Mesendoderm (in vitro differentiated cells): ENCODE measurements at regions not wholly inside any gene's neighbourhood (a gene's known extent, or its start where the extent isn't known, plus 50 kb on each side); places are given as distances from the start of the nearest gene placed in this dataset.

Experiments used
- DNase-seq: peaks from one replicate; pipeline ENCODE4 v3.0.0; 2013
- H2AK5ac ChIP-seq: 2 replicates; pipeline ENCODE4 v1.6.1; 2013; ENCODE audit warnings: low read length, inconsistent platforms
- H2BK120ac ChIP-seq: 2 replicates; pipeline ENCODE4 v1.6.1; 2013; ENCODE audit warnings: low read depth, mild to moderate bottlenecking, low read length, moderate library complexity, mixed read lengths
- H2BK15ac ChIP-seq: replicated peaks from 2 replicates; pipeline ENCODE4 v1.6.1; 2013; ENCODE audit warnings: low read depth, mild to moderate bottlenecking, moderate library complexity
- H2BK5ac ChIP-seq: 2 replicates; pipeline ENCODE4 v1.6.1; 2013; ENCODE audit warnings: low read length, inconsistent platforms
- H3K18ac ChIP-seq: 2 replicates; pipeline ENCODE4 v1.6.1; 2013; ENCODE audit warnings: mild to moderate bottlenecking, low read length, mixed read lengths
- H3K23ac ChIP-seq: one replicate; pipeline ENCODE4 v1.6.1; 2013; ENCODE audit warnings: low read length
- H3K27ac ChIP-seq: 2 replicates; pipeline ENCODE4 v1.5.1; 2013; ENCODE audit warnings: low read depth, mild to moderate bottlenecking, inconsistent platforms, low read length, moderate library complexity
- H3K27me3 ChIP-seq: 2 replicates; pipeline ENCODE4 v1.6.1; 2013; ENCODE audit warnings: low read length, control low read depth, mild to moderate bottlenecking, inconsistent platforms; ENCODE audit not compliant: insufficient read depth, poor library complexity
- H3K36me3 ChIP-seq: 2 replicates; pipeline ENCODE4 v1.6.1; 2013; ENCODE audit warnings: low read length, inconsistent platforms; ENCODE audit not compliant: control insufficient read depth, insufficient read depth
- H3K4ac ChIP-seq: one replicate; pipeline ENCODE4 v1.6.1; 2013; ENCODE audit warnings: low read depth, mild to moderate bottlenecking, low read length, moderate library complexity
- H3K4me1 ChIP-seq: 2 replicates; pipeline ENCODE4 v1.6.1; 2013; ENCODE audit warnings: low read depth, low read length, inconsistent platforms; ENCODE audit not compliant: control insufficient read depth
- H3K4me2 ChIP-seq: 2 replicates; pipeline ENCODE4 v1.6.1; 2013; ENCODE audit warnings: low read length
- H3K4me3 ChIP-seq: 2 replicates; pipeline ENCODE4 v1.5.1; 2013; ENCODE audit warnings: mild to moderate bottlenecking, low read length
- H3K56ac ChIP-seq: one replicate; pipeline ENCODE4 v1.6.1; 2013; ENCODE audit warnings: low read length
- H3K79me1 ChIP-seq: 2 replicates; pipeline ENCODE4 v1.6.1; 2013; ENCODE audit warnings: low read length, inconsistent platforms
- H3K79me2 ChIP-seq: 2 replicates; pipeline ENCODE4 v1.6.1; 2013; ENCODE audit warnings: mild to moderate bottlenecking, low read length; ENCODE audit not compliant: control insufficient read depth, insufficient read depth
- H3K9ac ChIP-seq: 2 replicates; pipeline ENCODE4 v1.6.1; 2013; ENCODE audit warnings: low read length, inconsistent platforms
- H4K5ac ChIP-seq: one replicate; pipeline ENCODE4 v1.6.1; 2013; ENCODE audit warnings: low read length
- H4K8ac ChIP-seq: one replicate; pipeline ENCODE4 v1.6.1; 2013; ENCODE audit warnings: low read depth, mild to moderate bottlenecking, control low read depth, low read length, moderate library complexity
- WGBS: extraction: QIAGEN DNeasy Blood & Tissue Kit; methylation state at CpG from one replicate; pipeline ENCODE4 v1.1.7; 2013; ENCODE audit warnings: low lambda C conversion rate, missing lambda C conversion rate; ENCODE audit not compliant: insufficient coverage; ENCODE audit errors: extremely low coverage; 5-methylcytosine and 5-hydroxymethylcytosine counted together

DNA sequence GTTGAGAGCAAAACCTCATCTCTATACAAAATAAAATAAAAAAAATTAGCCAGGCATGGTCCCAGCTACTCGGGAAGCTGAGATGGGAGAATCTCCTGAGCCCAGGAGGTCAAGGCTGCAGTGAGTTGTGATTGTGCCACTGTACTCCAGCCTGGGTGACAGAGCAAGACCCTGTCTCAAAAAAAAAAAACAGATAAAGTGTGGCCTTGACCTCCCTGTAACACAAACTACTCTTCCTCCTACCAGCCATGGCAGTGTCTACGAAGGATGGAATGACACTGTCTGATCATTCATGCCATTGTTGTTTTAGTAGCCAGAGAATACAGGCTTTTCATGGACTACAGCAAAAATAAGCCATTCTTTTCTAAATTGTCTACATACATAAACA is 117.1 kb upstream of the IQSEC1 start:
- Histone ChIP-seq H3K18ac (no peak overlapping the region), H4K8ac (no peak overlapping the region), H3K4ac (no peak overlapping the region), H3K23ac (no peak overlapping the region), H3K4me3 (no peak overlapping the region), H3K36me3 (no peaks in the 10 kb centered on the region), H3K4me2 (no peak overlapping the region), H2AK5ac (no peak overlapping the region), H3K79me1 (no peaks in the 10 kb centered on the region), H2BK15ac (no peak overlapping the region), H2BK120ac (no peak overlapping the region), H3K79me2 (no peaks in the 10 kb centered on the region), H3K27me3 (no peaks in the 10 kb centered on the region), H4K5ac (no peak overlapping the region), H3K9ac (no peak overlapping the region), H3K56ac (no peak overlapping the region), H3K4me1 (no peaks in the 10 kb centered on the region), H3K27ac (no peak overlapping the region), H2BK5ac (no peak overlapping the region)
- WGBS = no CpG with 5 or more reads among the region's 2 CpGs
- DNase-seq = no peak

DNA sequence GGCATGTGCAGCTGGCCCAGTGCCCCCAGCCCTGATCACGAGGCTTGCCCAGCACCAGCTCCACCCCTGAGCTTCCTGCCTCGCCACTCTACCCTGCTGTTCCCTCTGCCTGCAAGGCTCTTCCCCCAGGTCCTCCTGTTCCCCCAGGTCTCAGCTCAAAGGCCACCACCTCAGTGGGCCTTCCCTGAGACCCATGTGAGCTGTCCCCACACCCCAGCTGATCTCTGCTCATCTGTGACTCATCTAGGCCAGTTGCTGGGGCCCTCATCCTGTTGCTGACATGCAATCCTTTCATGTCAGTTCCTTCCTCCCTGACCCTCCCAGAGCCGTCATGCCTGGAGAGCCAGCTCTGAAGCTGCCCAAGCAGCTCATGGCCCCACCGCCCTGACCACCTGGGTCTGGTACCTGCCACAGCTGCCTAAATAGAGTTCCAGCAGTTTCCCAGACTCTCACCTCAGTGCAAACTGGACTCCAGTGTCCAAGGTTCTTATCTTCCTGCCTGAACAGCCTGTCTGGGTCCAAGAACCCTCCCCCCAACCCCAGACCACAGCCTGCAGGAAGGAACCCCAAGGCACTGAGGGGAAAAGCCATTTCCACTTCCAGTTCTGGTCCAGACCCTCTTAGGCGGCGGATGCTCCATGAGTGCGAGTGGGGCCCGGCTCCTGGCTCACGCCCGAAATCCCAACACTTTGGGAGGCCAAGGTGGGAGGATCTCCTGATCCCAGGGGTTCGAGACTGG is 116.6 kb upstream of the IQSEC1 start:
- Histone ChIP-seq H3K79me1 (no peaks in the 10 kb centered on the region), H3K27me3 (no peaks in the 10 kb centered on the region), H3K18ac (no peak overlapping the region), H2BK120ac (no peak overlapping the region), H3K4me2 (no peak overlapping the region), H3K4ac (no peak overlapping the region), H3K27ac (no peak overlapping the region), H4K8ac (no peak overlapping the region), H3K4me3 (no peak overlapping the region), H3K79me2 (no peaks in the 10 kb centered on the region), H3K36me3 (no peaks in the 10 kb centered on the region), H2BK15ac (no peak overlapping the region), H3K9ac (no peak overlapping the region), H4K5ac (no peak overlapping the region), H3K56ac (no peak overlapping the region), H2AK5ac (no peak overlapping the region), H3K4me1 (no peaks in the 10 kb centered on the region), H2BK5ac (no peak overlapping the region), H3K23ac (no peak overlapping the region)
- no CpG with 5 or more reads among the region's 11 CpGs for WGBS
- DNase-seq = no peak

DNA sequence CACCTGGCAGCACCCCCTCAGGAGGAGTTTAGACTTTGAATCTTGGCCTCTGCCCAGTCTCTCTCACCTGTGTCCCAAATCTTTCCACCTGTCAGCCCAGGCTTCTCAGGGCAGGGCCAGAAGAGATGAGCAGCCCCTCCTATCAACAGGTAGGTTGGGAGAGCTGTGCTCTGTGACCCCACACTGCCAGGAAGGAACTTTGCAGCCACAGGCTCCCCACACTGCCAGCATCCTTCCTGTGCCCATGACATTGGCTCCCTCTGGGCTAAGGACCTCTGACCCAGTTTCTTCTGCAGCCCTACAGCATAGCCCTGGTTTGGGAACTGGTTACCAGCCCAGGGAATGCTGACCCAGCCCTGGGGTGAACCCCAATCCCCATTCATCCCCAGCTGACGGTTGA is 115.7 kb upstream of the IQSEC1 start:
- Histone ChIP-seq H2BK120ac (no peak overlapping the region), H3K4me1 (no peaks in the 10 kb centered on the region), H4K8ac (no peak overlapping the region), H3K56ac (no peak overlapping the region), H3K4me2 (no peak overlapping the region), H3K4ac (no peak overlapping the region), H3K27me3 (no peaks in the 10 kb centered on the region), H2BK15ac (no peak overlapping the region), H3K23ac (no peak overlapping the region), H3K18ac (no peak overlapping the region), H3K79me1 (no peaks in the 10 kb centered on the region), H3K4me3 (no peak overlapping the region), H2AK5ac (no peak overlapping the region), H4K5ac (no peak overlapping the region), H3K79me2 (no peaks in the 10 kb centered on the region), H3K9ac (no peak overlapping the region), H3K36me3 (no peaks in the 10 kb centered on the region), H3K27ac (no peak overlapping the region), H2BK5ac (no peak overlapping the region)
- WGBS = no CpG with 5 or more reads among the region's 1 CpG
- no peak for DNase-seq

DNA sequence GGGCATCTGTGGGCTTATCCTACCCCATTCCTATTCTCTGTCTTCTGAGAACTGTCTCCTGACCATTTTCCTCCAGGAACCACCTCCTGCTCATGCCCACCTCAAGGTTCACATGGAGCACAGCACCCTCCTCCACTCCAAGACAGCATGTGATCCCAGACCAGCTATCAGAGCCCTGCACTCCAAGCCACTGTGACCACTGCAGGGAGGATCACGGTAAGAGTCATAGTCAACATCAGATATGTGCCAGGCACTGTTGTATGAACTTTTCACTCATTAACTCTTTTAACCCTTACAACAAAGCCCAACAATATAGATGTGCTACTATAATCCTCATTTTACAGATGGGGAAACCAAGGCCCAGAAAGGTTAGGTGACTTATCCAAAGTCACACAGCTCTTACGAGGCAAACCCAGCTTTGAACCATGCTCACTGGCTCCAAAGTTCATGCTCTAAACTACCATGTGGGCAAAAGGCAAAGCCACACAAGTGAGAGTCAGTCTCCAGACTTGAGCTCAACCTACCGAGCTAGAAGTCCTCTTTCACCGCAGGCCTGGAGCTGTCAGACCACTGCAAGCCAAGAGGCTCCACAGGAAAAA is 115.1 kb upstream of the IQSEC1 start:
- no peaks in the 10 kb centered on the region for H3K36me3 ChIP-seq
- no peak overlapping the region for H2AK5ac ChIP-seq
- H3K4me3 ChIP-seq = no peak overlapping the region
- H2BK5ac ChIP-seq = no peak overlapping the region
- no peak overlapping the region for H2BK15ac ChIP-seq
- H3K4ac ChIP-seq = no peak overlapping the region
- H3K9ac ChIP-seq = no peak overlapping the region
- no peak overlapping the region for H3K23ac ChIP-seq
- no peak for DNase-seq
- H3K79me1 ChIP-seq = no peaks in the 10 kb centered on the region
- H3K56ac ChIP-seq = no peak overlapping the region
- H3K27ac ChIP-seq = no peak overlapping the region
- H4K5ac ChIP-seq = no peak overlapping the region
- no peak overlapping the region for H4K8ac ChIP-seq
- H3K4me1 ChIP-seq = no peaks in the 10 kb centered on the region
- H2BK120ac ChIP-seq = no peak overlapping the region
- WGBS = no CpG with 5 or more reads among the region's 4 CpGs
- H3K4me2 ChIP-seq = no peak overlapping the region
- no peaks in the 10 kb centered on the region for H3K79me2 ChIP-seq
- no peaks in the 10 kb centered on the region for H3K27me3 ChIP-seq
- no peak overlapping the region for H3K18ac ChIP-seq

DNA sequence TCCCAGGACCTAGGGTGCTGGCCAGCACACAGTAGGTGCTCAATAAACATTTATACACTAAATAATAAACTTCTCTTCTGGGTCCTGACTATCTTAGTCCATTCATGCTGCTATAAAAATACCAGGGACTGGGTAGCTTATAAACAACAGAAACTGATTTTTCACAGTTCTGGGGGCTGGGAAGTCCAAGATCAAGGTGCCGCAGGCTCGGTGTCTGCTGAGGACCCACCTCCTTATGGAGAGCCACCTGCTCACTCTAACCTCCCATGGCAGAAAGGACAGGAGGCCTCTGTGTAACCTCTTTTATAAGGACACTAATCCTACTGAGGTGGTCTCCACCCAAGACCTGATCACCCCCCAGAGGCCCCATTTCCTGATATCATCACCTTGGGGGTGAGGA is 114.4 kb upstream of the IQSEC1 start:
- no peaks in the 10 kb centered on the region for H3K4me1 ChIP-seq
- no peak overlapping the region for H2AK5ac ChIP-seq
- H3K79me2 ChIP-seq = no peaks in the 10 kb centered on the region
- DNase-seq = no peak
- no peak overlapping the region for H4K5ac ChIP-seq
- H3K27me3 ChIP-seq = no peaks in the 10 kb centered on the region
- H3K18ac ChIP-seq = no peak overlapping the region
- H3K23ac ChIP-seq = no peak overlapping the region
- no peak overlapping the region for H2BK120ac ChIP-seq
- no peak overlapping the region for H2BK5ac ChIP-seq
- no peak overlapping the region for H2BK15ac ChIP-seq
- WGBS = no CpG with 5 or more reads among the region's 2 CpGs
- H3K9ac ChIP-seq = no peak overlapping the region
- H3K27ac ChIP-seq = no peak overlapping the region
- no peaks in the 10 kb centered on the region for H3K79me1 ChIP-seq
- no peak overlapping the region for H4K8ac ChIP-seq
- no peak overlapping the region for H3K4me3 ChIP-seq
- H3K4ac ChIP-seq = no peak overlapping the region
- no peaks in the 10 kb centered on the region for H3K36me3 ChIP-seq
- no peak overlapping the region for H3K4me2 ChIP-seq
- no peak overlapping the region for H3K56ac ChIP-seq

DNA sequence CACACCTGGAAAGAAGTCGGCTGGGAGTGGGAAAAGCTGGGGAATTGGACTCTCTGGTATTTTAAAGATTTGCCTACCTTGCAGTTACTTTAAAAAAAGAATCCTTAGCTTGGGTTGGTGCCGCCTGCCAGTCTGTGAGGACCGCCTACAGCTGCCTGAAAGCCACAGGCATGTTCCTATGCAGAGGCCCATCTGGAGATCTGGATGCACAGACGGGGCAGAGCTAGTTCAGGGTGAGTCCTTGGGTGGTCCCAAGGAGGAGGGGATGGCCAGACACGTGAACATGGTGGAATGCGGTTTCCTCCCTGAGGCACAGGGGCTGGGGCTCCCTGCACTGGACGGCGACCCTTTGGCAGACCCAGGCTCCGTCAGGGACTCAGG is 113.2 kb upstream of the IQSEC1 start:
- DNase-seq = no peak
- H3K4me1 ChIP-seq = no peaks in the 10 kb centered on the region
- no peak overlapping the region for H3K4me2 ChIP-seq
- H3K9ac ChIP-seq = no peak overlapping the region
- no peak overlapping the region for H2BK120ac ChIP-seq
- no peak overlapping the region for H2BK15ac ChIP-seq
- H3K27ac ChIP-seq = no peak overlapping the region
- no peak overlapping the region for H3K18ac ChIP-seq
- WGBS = no CpG with 5 or more reads among the region's 9 CpGs
- H4K5ac ChIP-seq = no peak overlapping the region
- no peak overlapping the region for H4K8ac ChIP-seq
- no peak overlapping the region for H2AK5ac ChIP-seq
- no peak overlapping the region for H3K4me3 ChIP-seq
- H3K4ac ChIP-seq = no peak overlapping the region
- no peaks in the 10 kb centered on the region for H3K27me3 ChIP-seq
- no peaks in the 10 kb centered on the region for H3K36me3 ChIP-seq
- no peaks in the 10 kb centered on the region for H3K79me1 ChIP-seq
- H3K79me2 ChIP-seq = no peaks in the 10 kb centered on the region
- H2BK5ac ChIP-seq = no peak overlapping the region
- no peak overlapping the region for H3K23ac ChIP-seq
- no peak overlapping the region for H3K56ac ChIP-seq
